H1 (cell line): ENCODE measurements at regions not wholly inside any gene's neighbourhood (a gene's known extent, or its start where the extent isn't known, plus 50 kb on each side); places are given as distances from the start of the nearest gene placed in this dataset.

Source experiments
- CTCF ChIA-PET: fragments of 300-600 bp; sonication (Branson Sonifier 250); formaldehyde crosslinking; loops from one replicate; lab custom pipeline; 2021; ENCODE audit not compliant: partially characterized antibody; lab: Charles Lee
- POLR2A ChIA-PET: fragments of 300-600 bp; sonication (Branson Sonifier 250); formaldehyde crosslinking; loops from one replicate; lab custom pipeline; 2021; ENCODE audit warnings: inconsistent platforms; ENCODE audit not compliant: partially characterized antibody; lab: Charles Lee
- DNase-seq, 2 experiments: peaks; one replicate each; pipeline versions ENCODE4 v3.0.0 to v3.0.0-alpha.2; 2010 to 2022; ENCODE audit warnings: low spot score in 2 of 2, low read depth in 1 of 2, mixed read lengths in 1 of 2
- FAIRE-seq: peaks from 2 replicates; lab custom pipeline; 2011; peaks lifted over from hg19 to GRCh38; lab: Jason Lieb, UNC
- H2AFZ ChIP-seq: 2 replicates; pipeline ENCODE4 v1.8.1; 2012; ENCODE audit warnings: low read length, inconsistent platforms
- H2AK5ac ChIP-seq: 2 replicates; pipeline ENCODE4 v1.6.1; 2013; ENCODE audit warnings: low read depth, low read length
- H2BK120ac ChIP-seq: replicated peaks from 2 replicates; pipeline ENCODE3; 2013; ENCODE audit warnings: low read depth, low read length, inconsistent platforms
- H2BK12ac ChIP-seq: 2 replicates; pipeline ENCODE4 v1.6.1; 2013; ENCODE audit warnings: low read depth, low read length
- H2BK15ac ChIP-seq: 2 replicates; pipeline ENCODE4 v1.6.1; 2013; ENCODE audit warnings: low read length
- H2BK20ac ChIP-seq: 2 replicates; pipeline ENCODE4 v1.6.1; 2013; ENCODE audit warnings: low read length
- H2BK5ac ChIP-seq: 2 replicates; pipeline ENCODE4 v1.6.1; 2013; ENCODE audit warnings: low read depth, low read length
- H3K14ac ChIP-seq: 2 replicates; pipeline ENCODE4 v1.6.1; 2013; ENCODE audit warnings: inconsistent platforms; ENCODE audit not compliant: insufficient read length
- H3K18ac ChIP-seq: 2 replicates; pipeline ENCODE4 v1.6.1; 2013; ENCODE audit warnings: low read length; ENCODE audit errors: extremely low read depth
- H3K23ac ChIP-seq: 2 replicates; pipeline ENCODE4 v1.6.1; 2013; ENCODE audit warnings: inconsistent platforms; ENCODE audit not compliant: insufficient read length
- H3K23me2 ChIP-seq: 2 replicates; pipeline ENCODE4 v1.6.1; 2013; ENCODE audit warnings: low read depth, low read length
- H3K27ac ChIP-seq: 2 replicates; pipeline ENCODE4 v1.6.1; 2011; ENCODE audit warnings: low read depth, low read length, inconsistent platforms
- H3K27me3 ChIP-seq, 4 experiments: replicated peaks in 1 of 4; 1 replicate in 1 of 4; 2 replicates in 3 of 4; pipeline versions ENCODE4 v1.6.1 to v1.8.1; 2011 to 2013; ENCODE audit warnings: low read length in 3 of 4, mild to moderate bottlenecking in 3 of 4, inconsistent platforms in 2 of 4, mixed read lengths in 2 of 4, moderate library complexity in 1 of 4; ENCODE audit not compliant: control insufficient read depth in 3 of 4, insufficient read depth in 3 of 4; ENCODE audit errors: extremely low read depth in 1 of 4
- H3K36me3 ChIP-seq, 4 experiments: 2 replicates each; pipeline versions ENCODE4 v1.6.1 to v1.8.1; 2011 to 2013; ENCODE audit warnings: mild to moderate bottlenecking in 4 of 4, low read length in 3 of 4, moderate library complexity in 2 of 4, control low read depth in 1 of 4, inconsistent platforms in 1 of 4; ENCODE audit not compliant: insufficient read depth in 4 of 4, control insufficient read depth in 2 of 4
- H3K4ac ChIP-seq: replicated peaks from 2 replicates; pipeline ENCODE3; 2013; ENCODE audit warnings: low read length, low read depth, mixed read lengths, inconsistent platforms; ENCODE audit not compliant: insufficient read length
- H3K4me1 ChIP-seq, 4 experiments: replicated peaks in 1 of 4; 1 replicate in 1 of 4; 2 replicates in 3 of 4; pipeline versions ENCODE4 v1.6.1 to v1.8.1; 2011 to 2013; ENCODE audit warnings: low read length in 3 of 4, inconsistent platforms in 2 of 4, mixed read lengths in 1 of 4; ENCODE audit not compliant: insufficient read depth in 4 of 4, control insufficient read depth in 3 of 4
- H3K4me2 ChIP-seq, 2 experiments: 2 replicates each; pipeline versions ENCODE4 v1.6.1 to v1.8.1; 2011 to 2013; ENCODE audit warnings: low read depth in 2 of 2, low read length in 2 of 2, control low read depth in 1 of 2, inconsistent platforms in 1 of 2, mild to moderate bottlenecking in 1 of 2; ENCODE audit not compliant: insufficient read depth in 1 of 2
- H3K4me3 ChIP-seq, 4 experiments: fragments of 200-600, 300-600 bp in 1 of 4; sonication (generic), shearing (Covaris generic), sonication (Bioruptor Twin) in 1 of 4; 2 replicates each; pipeline versions ENCODE4 v1.5.1 to v1.8.1; 2011 to 2016; ENCODE audit warnings: low read length in 4 of 4, low read depth in 3 of 4, control low read depth in 2 of 4, inconsistent platforms in 2 of 4, mild to moderate bottlenecking in 2 of 4, mixed read lengths in 1 of 4, moderate library complexity in 1 of 4; ENCODE audit not compliant: insufficient read depth in 2 of 4; ENCODE audit errors: extremely low read depth in 1 of 4
- H3K56ac ChIP-seq: replicated peaks from 2 replicates; pipeline ENCODE3; 2013; ENCODE audit warnings: low read depth, mild to moderate bottlenecking, mixed read lengths, low read length, inconsistent platforms; ENCODE audit not compliant: insufficient read length
- H3K79me1 ChIP-seq: 2 replicates; pipeline ENCODE4 v1.6.1; 2013; ENCODE audit warnings: low read depth, low read length, control low read depth
- H3K79me2 ChIP-seq, 2 experiments: 2 replicates each; pipeline versions ENCODE4 v1.6.1 to v1.8.1; 2012 to 2013; ENCODE audit warnings: low read length in 2 of 2, mild to moderate bottlenecking in 2 of 2, inconsistent platforms in 1 of 2; ENCODE audit not compliant: insufficient read depth in 2 of 2, control insufficient read depth in 1 of 2
- H3K9ac ChIP-seq, 4 experiments: replicated peaks in 1 of 4; 1 replicate in 1 of 4; 2 replicates in 3 of 4; pipeline versions ENCODE4 v1.6.1 to v1.8.1; 2011 to 2013; ENCODE audit warnings: low read depth in 3 of 4, low read length in 3 of 4, control low read depth in 2 of 4, mild to moderate bottlenecking in 2 of 4, moderate library complexity in 2 of 4, inconsistent platforms in 1 of 4; ENCODE audit errors: extremely low read depth in 1 of 4
- H3K9me3 ChIP-seq, 2 experiments: 2 replicates each; pipeline versions ENCODE4 v1.6.1 to v1.8.1; 2012 to 2013; ENCODE audit warnings: mild to moderate bottlenecking in 2 of 2, moderate library complexity in 2 of 2, control low read depth in 1 of 2, inconsistent platforms in 1 of 2, low read depth in 1 of 2, low read length in 1 of 2, mixed read lengths in 1 of 2; ENCODE audit not compliant: insufficient read depth in 2 of 2
- H4K20me1 ChIP-seq, 2 experiments: replicated peaks in 1 of 2; 2 replicates each; pipeline versions ENCODE3 to v1.8.1; 2011 to 2013; ENCODE audit warnings: inconsistent platforms in 2 of 2, low read length in 2 of 2, mild to moderate bottlenecking in 1 of 2; ENCODE audit not compliant: insufficient read depth in 2 of 2, control insufficient read depth in 1 of 2
- H4K5ac ChIP-seq: 2 replicates; pipeline ENCODE4 v1.6.1; 2013; ENCODE audit warnings: low read length, low read depth, mixed read lengths, inconsistent platforms; ENCODE audit not compliant: insufficient read length
- H4K8ac ChIP-seq: 2 replicates; pipeline ENCODE4 v1.8.0; 2013; ENCODE audit warnings: mild to moderate bottlenecking, moderate library complexity, low read length, inconsistent platforms; ENCODE audit not compliant: insufficient read depth; ENCODE audit errors: extremely low read depth
- H4K91ac ChIP-seq: replicated peaks from 2 replicates; pipeline ENCODE3; 2013; ENCODE audit warnings: low read length, mixed read lengths, inconsistent platforms; ENCODE audit not compliant: insufficient read length
- EZH2 ChIP-seq: fragments of 200-600 bp; sonication (generic); IDR thresholded peaks from 2 replicates; pipeline ENCODE4 v1.7.1; 2012; ENCODE audit warnings: low read depth, mild to moderate bottlenecking, moderate library complexity, low read length, inconsistent platforms; ENCODE audit not compliant: severe bottlenecking
- POLR2AphosphoS5 ChIP-seq: IDR thresholded peaks from 2 replicates; pipeline ENCODE4 v1.6.1; 2011; ENCODE audit warnings: low read depth, low read length
- RNF2 ChIP-seq: fragments of 200-900, 300-1000 bp; sonication (generic); IDR thresholded peaks from 2 replicates; pipeline ENCODE4 v1.7.1; 2016; ENCODE audit warnings: borderline replicate concordance, low read depth, mild to moderate bottlenecking, antibody characterized with exemption, low read length; ENCODE audit not compliant: poor library complexity, severe bottlenecking; ENCODE audit errors: missing control alignments
- SIX5 ChIP-seq: IDR thresholded peaks from 2 replicates; pipeline ENCODE4 v1.6.1; 2011; ENCODE audit warnings: mild to moderate bottlenecking, low read depth, low read length
- SRF ChIP-seq: IDR thresholded peaks from 2 replicates; pipeline ENCODE4 v1.6.1; 2011; ENCODE audit warnings: mild to moderate bottlenecking, low read depth, low read length, moderate library complexity
- SUZ12 ChIP-seq: fragments of 200-600 bp; sonication (generic); IDR thresholded peaks from 2 replicates; pipeline ENCODE4 v1.6.1; 2012; ENCODE audit warnings: mild to moderate bottlenecking, inconsistent platforms, low read length, moderate library complexity, mixed read lengths
- WGBS, 2 experiments: shearing (Covaris generic) in 1 of 2; methylation state at CpG; one replicate each; pipeline versions ENCODE4 v1.1.6 to v1.1.7; 2013 to 2015; ENCODE audit warnings: low lambda C conversion rate in 2 of 2, mixed read lengths in 2 of 2, inconsistent platforms in 1 of 2, low coverage in 1 of 2, missing lambda C conversion rate in 1 of 2; ENCODE audit not compliant: insufficient replicate concordance in 2 of 2, insufficient coverage in 1 of 2, insufficient read length in 1 of 2; ENCODE audit errors: extremely low coverage in 1 of 2, missing lambda C conversion rate in 1 of 2; 5-methylcytosine and 5-hydroxymethylcytosine counted together
- TF ChIP-seq, protein P1 (sequence below): IDR thresholded peaks from 2 replicates; pipeline ENCODE4 v1.6.1; 2012; ENCODE audit warnings: inconsistent platforms
- TF ChIP-seq, protein P2 (sequence below): IDR thresholded peaks from 2 replicates; pipeline ENCODE4 v1.6.1; 2012; ENCODE audit warnings: inconsistent platforms

DNA sequence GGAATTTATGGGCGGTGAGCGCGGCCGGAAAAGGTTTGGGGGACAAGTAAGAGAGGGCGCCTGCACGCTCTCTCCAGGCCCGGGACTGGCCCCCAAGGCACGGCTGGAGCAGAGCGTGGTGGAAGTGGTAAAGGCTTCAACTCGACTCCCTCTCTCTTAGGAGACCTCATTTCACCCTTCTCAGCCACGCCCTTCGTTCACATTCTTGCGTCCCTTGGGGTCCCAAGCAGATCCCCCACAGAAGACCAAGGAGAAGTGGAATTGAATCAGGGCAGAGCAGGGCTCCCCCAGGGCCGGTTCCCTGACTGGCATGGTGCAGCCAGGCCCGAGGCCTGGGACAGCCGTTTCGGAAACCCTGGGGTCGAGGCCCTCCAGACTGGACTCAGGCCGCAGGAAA lies 75.4 kb upstream of the POLG start:
- no peaks in the 10 kb centered on the region for H3K79me2 ChIP-seq
- no peak overlapping the region for H2BK5ac ChIP-seq
- peaks cover 73 to 98% (median 97%) of the 10 kb centered on the region in 4 experiments for H3K27me3 ChIP-seq
- H2AK5ac ChIP-seq: no peak overlapping the region
- H4K91ac ChIP-seq: no peak overlapping the region
- no peak overlapping the region for H2BK120ac ChIP-seq
- 0 out of 2 replicates have a peak overlapping the region, but pooled peaks have one; percentile 12 for H2BK15ac ChIP-seq
- DNase-seq (no peak), FAIRE-seq (no peak)
- H2BK20ac ChIP-seq: no peak overlapping the region
- H3K79me1 ChIP-seq: no peaks in the 10 kb centered on the region
- no peak overlapping the region for H3K14ac ChIP-seq
- H2BK12ac ChIP-seq: 0 out of 2 replicates have a peak overlapping the region, but pooled peaks have one; percentile 11
- no peaks in the 10 kb centered on the region; a peak in 1 of 4 replicates for H3K9me3 ChIP-seq
- peak overlapping the region; percentile 46 to 61; a peak in 2 of 4 replicates for H3K4me2 ChIP-seq
- H3K27ac ChIP-seq: no peak overlapping the region
- H3K9ac ChIP-seq: no peak overlapping the region
- H4K8ac ChIP-seq: no peak overlapping the region
- peaks cover 3% of the 10 kb centered on the region; the same call in 1 of the 2 replicates for H3K23me2 ChIP-seq
- H3K4ac ChIP-seq: no peak overlapping the region
- WGBS, 2 experiments: 11% methylated on average over 19 of the region's 19 CpGs; no CpG with 5 or more reads in 1 of the 2 experiments
- H3K36me3 ChIP-seq: no peaks in the 10 kb centered on the region; a peak in 1 of 8 replicates
- H3K56ac ChIP-seq: no peak overlapping the region
- ChIA-PET POLR2A (interaction anchor here (1.4 kb wide), 1 partner anchor 46 kb away, joined by 3 read pairs; no protein-coding TSS in a partner anchor), CTCF (interaction anchor here (0.6 to 2.0 kb wide), 3 partner anchors 20 to 88 kb away, joined by 3 to 7 read pairs (median 7); no protein-coding TSS in a partner anchor)
- H3K23ac ChIP-seq: no peak overlapping the region
- peaks cover 6 to 10% of the 10 kb centered on the region in 2 experiments for H4K20me1 ChIP-seq
- H3K4me1 ChIP-seq: peaks cover 13 to 67% (median 41%) of the 10 kb centered on the region in 4 experiments
- peak overlapping the region in 1 of 4 experiments; percentile 40; a peak in 1 of 8 replicates for H3K4me3 ChIP-seq
- no peak overlapping the region for H2AFZ ChIP-seq
- H3K18ac ChIP-seq: no peak overlapping the region; the same call in 1 of the 2 replicates
- TF ChIP-seq, protein P1, sequence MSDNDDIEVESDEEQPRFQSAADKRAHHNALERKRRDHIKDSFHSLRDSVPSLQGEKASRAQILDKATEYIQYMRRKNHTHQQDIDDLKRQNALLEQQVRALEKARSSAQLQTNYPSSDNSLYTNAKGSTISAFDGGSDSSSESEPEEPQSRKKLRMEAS: peak; percentile 61
- no peak for TF ChIP-seq POLR2AphosphoS5
- peak; percentile 38 for TF ChIP-seq EZH2
- TF ChIP-seq RNF2: peak; percentile 88
- TF ChIP-seq SRF: no peak
- TF ChIP-seq SIX5: no peak
- TF ChIP-seq, protein P2, sequence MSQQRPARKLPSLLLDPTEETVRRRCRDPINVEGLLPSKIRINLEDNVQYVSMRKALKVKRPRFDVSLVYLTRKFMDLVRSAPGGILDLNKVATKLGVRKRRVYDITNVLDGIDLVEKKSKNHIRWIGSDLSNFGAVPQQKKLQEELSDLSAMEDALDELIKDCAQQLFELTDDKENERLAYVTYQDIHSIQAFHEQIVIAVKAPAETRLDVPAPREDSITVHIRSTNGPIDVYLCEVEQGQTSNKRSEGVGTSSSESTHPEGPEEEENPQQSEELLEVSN: peak; percentile 84
- peak; percentile 42; the same call in 1 of the 2 replicates for TF ChIP-seq SUZ12
- H4K5ac ChIP-seq: no peak overlapping the region
